Hepatic stellate cell (primary cell): ENCODE measurements at regions not wholly inside any gene's neighbourhood (a gene's known extent, or its start where the extent isn't known, plus 50 kb on each side); places are given as distances from the start of the nearest gene placed in this dataset.

ENCODE experiments used
- DNase-seq: peaks from one replicate; pipeline ENCODE4 v3.0.0; 2011; ENCODE audit warnings: low spot score

DNA sequence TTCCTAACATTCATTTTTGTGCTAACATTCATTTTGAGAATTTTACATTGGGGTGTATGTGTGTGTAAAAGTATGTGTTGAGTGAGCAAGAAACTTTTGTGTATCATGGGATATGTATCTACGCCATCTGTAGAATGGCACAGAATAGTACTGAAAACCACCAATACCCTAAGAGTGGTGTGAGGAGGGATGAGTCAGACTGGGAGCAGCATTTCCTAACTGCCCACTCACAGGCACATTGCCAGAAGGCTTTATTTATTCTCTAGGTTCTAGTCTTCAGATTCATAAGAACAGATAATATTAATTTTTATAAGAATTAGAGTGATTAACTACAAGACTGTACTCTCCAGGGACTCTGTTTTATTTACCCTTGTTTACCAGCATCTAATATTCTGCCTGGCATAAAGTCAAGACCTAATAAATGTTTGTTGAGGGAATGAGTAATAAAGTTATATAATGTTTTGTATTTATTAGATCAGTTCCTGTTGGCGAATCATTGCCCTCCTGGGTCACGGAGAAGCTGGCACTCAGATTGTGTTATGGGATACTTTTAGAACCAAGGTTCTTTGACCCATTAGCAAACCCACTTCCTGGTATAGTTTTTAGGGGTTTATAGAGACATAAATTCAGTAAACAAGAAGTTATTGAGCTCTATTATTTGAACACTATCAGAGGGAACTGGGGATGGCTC lies 159.1 kb upstream of the PPP2R2B start:
- DNase-seq, result no peak

DNA sequence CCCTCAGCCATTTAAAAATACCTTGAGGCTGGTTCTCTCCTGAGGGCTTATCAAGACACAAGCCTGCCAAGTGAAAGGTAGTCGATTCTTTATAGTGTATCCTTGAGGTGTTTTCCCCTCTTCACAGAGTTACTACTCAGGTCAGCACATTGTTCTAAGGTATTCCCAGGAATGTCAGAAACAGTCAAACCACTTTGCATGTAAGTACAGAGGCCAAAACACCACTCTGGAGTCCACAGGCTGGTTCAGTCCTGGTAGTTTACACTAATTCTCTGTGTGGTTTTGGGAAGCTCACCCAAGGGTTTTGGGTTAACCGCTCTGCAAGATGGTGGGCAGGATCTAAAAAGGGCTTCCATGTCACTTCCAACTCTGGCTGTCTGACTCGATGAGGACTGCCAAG lies 162.3 kb upstream of the PPP2R2B start:
- no peak for DNase-seq

DNA sequence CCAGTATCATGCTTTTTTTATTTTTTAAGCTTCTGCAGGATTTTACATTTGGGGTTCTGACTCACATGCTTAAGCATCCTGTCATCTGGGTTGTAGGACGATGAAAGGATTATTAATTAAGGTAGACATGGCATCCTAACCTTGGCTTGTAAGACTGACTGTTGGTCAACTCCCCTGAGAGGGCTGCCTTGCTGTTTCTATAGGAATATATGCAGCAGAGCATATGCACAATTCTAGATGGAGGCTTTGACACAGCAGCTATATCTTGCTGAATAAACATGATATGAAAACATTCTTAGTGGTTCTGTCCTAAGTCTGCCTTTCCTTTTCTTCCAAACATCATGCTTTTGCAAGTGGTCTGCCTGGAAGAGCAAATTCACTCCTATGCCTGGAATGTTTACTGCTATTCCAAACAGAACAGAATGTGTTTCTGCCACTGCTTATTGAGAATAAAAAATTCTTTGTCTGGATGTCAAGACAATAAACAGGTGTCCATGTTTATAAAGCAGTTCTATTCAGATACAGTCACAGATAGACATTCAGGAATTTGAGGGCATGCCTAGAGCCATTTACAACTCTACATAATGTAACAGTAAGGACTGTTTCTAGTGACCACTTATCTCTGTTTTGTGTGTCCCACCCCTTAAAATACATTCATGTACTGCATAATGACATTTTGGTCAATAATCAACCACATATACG lies 166.2 kb upstream of the PPP2R2B start:
- no peak for DNase-seq

DNA sequence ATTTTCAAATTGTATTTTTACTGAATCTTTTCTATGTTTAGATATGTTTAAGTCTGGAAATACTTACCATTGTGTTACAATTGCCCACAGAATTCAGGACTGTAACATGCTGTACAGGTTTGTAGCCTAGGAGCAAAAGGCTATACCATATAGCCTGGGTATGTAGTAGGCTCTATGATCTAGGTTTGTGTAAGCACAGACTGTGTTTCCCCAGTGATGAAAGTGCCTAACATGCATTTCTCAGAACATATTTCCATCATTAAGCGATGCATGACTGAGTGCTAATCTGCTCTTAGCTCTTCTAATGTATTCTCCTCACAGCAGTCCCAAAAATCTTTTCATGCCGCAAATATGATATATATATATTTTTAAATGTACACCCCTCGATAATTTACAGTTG lies 166.7 kb upstream of the PPP2R2B start:
- no peak for DNase-seq

DNA sequence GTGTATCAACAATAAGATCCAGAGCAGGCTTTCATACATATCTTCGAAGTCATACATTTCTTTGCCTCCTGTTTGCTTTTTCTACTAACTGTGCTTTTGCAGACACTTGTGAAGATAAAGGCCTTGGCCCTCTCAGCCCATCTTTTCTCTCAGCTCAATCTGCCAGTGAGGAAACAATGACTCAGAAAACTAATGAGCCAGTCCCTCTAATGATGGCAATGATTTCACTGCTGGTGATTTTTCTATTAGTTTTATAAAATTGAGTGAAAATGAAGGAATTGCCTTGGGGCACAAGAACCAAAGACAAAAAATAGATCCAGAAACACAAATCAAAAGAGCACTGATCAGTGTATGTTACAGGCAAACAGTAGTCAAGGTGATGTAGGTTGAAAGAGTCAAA lies 167.7 kb upstream of the PPP2R2B start:
- DNase-seq, result no peak

DNA sequence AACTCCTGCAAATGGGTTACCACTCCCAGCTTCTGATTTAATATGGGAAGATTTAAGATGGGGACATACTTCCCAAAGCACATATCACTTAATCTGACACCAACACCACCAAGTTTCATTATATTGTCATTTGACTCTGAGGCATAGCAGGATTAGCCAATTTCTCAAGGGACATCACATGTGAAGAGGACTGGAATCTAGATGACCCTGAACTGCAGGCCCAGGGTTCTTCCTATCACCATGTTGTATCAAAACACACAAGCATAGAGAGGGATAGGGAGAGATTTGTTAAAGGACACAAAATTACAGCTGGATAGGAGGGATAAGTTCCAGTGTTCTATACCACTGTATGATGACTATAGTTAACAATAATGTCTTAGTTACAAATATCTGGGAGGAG lies 168.3 kb upstream of the PPP2R2B start:
- no peak for DNase-seq

DNA sequence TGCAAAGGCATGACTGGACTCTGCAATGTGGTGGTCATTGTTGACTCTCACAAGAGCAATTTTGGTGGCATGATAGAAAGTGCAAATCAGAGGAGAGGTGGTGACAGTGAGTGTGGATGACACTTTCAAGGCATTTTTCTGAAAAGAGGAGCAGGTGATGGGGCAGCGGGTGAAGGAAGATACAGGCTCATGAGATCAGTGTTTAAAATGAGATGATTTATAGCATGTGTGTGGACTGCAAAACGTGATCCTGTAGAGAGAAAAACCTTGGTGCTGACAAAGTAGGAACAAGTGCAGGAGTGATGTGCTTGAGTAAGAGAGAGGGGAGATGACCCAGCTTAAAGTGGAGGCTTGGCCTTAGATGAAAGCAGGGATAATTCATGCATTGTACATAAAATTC lies 171.2 kb upstream of the PPP2R2B start:
- DNase-seq, result no peak

DNA sequence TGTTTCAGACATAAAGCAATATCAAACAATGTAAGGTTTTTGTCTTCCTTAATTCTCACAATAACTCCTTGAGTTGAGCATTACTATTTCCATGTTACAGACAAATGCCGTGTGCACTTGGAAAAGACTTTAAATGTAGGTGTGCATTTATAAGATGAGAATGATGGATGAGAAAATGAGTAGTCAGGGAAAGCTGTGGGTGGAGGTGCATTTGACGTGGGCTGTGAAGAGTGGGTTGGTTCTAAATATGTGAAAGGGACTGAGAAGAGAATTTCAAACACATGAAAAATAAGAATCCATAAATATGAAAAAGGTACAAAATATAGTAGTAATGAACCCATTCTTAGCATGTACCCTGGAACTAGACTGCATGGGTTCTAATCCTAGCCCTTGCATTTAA lies 171.6 kb upstream of the PPP2R2B start:
- DNase-seq, result no peak

DNA sequence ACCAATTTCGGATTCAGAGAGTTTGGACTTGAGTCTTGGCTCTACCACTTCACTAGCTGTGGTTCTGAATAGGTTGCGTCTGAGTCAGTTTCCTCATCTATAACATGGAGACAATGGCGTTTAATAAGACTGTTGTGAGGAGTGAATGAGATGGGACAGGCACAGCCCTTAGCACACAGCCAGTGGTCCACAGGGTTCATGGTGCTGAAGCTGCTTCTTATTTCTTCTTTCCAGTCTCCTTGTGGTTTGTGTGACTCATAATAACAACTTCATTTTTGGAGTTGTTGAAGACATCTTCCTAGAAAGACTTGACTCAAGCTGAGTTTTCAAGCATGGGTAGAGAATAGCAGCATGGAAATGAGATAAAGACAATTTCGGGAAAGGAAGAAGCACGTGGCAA lies 172.6 kb upstream of the PPP2R2B start:
- no peak for DNase-seq

DNA sequence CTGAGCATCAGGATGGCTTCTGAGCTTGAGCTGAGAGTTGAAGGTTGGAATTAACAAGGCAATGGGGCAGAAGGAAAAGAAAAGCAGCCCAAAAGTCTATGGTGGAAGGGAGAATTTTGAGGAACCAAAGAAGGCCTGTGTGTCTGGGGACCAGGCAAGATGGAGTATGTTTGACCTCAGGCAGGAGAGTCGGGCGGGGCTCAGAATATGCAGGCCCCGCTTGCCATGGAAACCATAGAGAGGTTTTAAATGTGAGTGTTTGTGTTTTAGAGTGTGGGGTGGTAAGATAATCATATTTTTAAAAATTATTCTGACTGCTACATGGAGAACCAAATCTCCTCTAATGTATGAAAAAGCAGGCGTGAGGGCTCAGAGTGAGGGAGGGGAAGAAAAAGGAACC lies 174.0 kb upstream of the PPP2R2B start:
- no peak for DNase-seq

DNA sequence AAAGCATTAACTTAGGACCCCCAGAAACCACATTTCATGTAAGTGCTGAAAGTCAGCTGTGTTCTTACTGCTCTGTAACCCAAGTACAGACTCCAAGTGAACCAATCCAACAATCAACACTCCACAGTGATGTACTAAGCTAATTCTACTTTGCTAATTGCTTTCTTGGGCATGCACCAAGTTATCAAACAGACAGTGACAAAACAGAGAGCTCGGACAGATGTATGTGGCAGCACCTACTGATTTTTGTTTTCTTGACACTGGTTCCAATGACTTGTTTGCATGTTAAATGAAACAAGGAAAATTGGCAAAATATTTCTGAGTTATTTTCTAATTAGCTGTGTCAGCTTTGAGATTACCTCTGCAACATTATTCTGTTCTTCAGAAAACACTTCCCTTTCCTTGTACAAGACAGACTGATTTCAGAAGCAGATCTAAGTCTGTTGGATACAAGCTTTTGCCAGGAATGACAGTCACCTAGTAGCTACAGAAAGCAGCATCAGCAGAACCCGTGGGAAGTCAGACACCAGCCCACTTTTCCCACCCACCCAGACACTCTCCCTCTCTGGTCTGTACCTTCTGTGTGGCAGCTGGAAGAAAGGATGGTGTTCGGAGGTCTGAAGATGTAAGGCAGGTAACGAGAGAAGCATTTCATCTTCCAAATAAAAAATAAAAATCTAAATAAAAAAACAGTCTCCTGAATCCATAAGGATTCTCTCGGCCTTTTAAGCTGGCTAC lies 176.7 kb upstream of the PPP2R2B start:
- DNase-seq, result no peak

DNA sequence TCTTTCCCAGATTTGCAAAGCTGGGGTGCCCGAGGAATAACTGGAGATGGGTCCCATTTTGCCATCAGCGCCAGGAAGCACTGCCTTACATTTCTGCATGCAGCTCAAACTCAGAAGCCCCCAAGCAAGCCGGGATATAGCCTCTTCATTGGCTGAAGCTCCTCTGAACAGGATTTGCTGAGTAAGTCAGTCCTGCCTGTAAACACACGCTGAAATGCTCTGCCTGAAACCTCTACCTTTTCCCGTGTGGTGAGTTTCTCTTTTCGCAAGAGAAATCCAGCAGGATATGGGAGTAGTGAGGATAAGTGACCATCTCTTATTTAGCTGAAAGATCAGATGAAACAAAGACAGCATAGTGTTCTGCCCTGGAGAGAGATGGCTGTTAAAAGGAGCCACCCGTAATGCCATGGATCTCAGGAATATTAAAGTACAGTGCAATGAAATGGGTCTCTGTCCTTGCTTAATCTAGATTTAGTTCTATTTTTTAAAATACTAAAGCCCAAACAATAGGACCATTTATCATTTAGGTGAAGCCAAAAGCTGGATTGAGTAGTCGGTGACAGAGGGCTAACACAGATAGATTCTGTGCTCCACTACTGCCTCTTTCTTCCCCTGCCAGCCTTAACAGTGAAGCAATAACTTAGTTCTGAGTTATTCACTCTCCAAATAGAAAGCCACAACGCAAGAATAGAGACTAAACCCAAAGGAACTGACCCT lies 177.5 kb upstream of the PPP2R2B start:
- DNase-seq, result no peak

DNA sequence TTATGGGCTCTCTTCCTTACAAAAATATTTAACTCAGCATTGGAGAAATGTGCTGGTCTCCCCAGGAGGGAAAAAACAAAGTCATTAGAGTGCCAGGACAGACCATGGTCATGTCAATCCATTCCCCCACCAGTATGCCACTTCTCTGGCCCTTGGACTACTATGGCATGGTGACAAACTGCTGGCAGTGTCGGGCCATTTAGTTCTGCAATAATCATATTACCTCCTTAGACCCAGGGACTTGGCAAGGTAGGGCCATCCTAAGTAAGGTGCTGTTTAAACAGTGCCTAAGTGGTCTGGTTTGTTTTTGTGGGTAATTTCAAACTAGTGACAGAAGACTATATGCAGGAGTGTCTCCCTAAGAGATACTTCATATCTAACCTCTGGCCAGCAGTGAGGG lies 177.8 kb upstream of the STK32A start:
- no peak for DNase-seq

DNA sequence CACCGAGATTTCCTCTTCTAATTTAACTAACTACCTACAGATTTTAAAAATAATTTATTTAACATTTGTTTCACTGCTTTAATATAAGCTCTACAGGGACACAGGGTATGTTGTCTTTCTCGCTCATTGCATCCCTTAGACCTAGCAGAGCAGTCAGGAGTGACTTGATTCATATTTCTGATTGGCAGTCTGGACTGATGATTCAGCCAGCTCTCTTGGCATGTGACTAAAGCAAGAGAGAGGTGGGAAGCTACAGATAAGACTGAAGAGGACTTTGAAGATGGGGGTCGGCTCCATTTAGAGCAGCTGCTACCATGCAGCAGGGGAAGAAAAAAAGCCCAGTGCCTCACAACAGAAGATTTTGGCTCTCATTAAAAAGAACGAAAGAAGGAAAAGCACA lies 173.4 kb upstream of the STK32A start:
- DNase-seq, result no peak

DNA sequence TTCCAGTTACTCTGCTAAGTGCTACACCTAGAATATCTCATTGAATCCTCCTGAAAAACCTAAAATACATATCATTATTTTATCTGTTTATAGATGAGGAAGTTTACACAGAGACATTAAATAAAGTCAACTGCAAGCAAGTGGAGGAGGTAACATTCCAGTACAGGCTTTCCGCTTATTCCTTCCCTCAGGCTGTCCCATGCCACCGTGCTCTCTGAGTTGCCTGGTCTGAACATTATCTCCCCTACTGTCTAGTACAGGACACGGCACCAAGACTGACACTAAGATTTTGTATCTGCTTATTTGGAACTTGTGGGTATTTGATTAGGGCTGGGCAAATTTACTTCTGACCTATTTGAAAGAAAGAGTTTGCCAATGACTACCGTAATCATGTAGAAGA lies 172.4 kb upstream of the STK32A start:
- no peak for DNase-seq

DNA sequence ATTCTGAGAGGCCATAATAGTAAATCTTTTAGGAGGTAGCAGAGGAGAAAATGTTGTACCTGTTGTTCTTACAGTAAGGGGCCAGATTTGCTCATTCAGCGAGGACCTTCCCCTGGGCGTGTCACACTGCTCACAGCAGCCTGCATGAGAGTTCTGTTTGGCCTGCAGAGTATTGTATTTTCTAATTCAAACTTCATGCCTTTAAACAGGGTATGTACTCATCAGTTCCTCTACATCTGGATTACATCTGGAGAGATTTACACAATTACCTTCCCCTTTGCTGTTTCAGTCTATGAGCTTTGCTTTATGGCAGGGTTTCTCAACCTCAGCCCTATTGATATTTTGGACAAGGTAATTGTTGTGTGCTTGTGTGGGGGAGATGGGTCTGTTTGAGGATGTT lies 170.9 kb upstream of the STK32A start:
- no peak for DNase-seq

DNA sequence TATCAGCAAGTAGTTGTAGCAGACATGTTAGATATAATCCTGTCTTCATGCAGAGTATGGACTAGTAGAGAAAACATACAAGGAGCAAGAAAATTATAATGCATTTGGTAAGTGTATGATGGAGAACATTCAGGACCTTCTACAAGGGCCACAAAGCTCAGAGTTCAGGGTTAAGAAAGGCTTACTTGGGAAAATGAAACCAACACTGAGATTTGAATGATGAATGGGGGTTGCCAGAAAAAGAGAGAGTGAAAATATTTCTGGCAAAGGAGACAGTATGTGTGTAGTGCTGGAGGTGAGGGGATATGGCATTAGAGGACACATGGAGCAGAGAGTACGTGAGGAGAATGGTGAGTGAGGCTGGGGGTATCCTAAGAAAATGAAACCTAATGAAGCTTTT lies 169.8 kb upstream of the STK32A start:
- DNase-seq, result no peak

DNA sequence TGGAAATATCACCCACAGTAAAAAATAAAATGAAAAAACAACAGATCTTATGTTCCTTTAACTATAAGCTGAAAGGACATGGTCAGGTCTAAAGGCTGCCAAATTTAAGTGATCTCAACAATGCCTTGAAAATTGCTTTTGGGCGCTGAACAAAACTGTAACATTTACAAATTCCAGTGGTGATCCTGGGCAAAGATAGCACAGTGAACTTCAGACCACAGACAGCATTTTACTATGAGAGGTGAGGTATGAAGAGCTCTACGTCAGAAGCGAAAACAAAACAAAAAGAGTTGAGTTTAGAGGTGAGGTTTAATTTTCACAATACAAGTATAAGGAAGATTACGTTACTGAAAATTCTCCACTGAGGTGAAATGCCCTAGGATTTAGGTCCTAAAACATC lies 165.8 kb upstream of the STK32A start:
- no peak for DNase-seq

DNA sequence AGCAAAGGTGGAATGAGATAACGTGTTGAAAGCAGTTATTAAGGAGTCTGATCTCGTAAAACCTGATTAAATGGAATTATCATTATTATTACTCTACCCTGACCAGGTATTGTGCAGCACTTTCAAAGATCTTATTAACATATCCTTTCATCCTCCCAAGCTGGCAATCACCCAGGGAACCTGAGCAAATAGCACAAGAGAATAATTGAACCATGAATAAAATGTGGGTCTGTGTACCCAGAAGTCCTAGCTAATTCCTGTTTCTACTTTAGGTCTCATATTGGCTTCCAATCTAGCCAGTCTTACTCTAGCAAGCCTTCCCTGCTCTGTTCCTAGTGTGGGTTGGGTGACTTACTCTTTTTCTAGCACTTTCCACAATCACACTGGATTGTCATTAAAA lies 162.2 kb upstream of the STK32A start:
- DNase-seq, result no peak

DNA sequence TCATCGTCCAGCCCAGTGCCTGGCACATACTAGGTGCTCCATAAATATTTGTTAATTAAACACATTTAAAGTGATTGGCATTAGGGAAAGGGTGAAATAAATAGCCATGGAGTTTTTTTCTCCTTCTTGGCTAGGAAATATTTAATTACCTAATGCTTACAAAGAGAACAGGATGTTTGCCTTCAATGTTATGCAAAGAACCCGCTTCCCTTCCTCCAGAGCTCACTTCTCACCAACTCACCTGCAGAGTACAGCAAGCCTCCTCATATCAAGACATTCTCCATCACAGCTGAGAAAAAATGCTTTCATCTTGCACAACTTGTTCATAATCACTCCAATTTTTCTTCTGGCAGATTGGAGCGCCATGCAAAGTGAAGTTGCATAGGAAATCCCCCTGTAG lies 161.7 kb upstream of the STK32A start:
- no peak for DNase-seq

DNA sequence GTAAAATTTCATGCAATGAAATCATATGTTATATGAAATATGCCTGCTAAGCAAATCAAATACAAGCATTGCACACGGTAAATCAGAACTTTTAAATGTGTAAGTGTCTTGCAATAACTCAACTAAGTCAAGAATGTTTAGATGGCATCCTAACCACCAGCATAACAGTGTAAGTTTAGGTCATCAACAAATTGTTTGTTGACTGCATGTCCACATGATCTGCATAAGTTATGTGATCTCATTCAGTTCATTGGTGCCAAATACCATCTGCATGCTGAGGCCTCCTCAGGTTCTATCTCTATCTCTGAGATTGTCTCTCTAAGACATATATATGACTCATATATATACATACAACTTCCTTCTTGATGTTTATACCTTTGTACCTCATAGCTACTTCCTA lies 159.6 kb upstream of the STK32A start:
- DNase-seq, result no peak

DNA sequence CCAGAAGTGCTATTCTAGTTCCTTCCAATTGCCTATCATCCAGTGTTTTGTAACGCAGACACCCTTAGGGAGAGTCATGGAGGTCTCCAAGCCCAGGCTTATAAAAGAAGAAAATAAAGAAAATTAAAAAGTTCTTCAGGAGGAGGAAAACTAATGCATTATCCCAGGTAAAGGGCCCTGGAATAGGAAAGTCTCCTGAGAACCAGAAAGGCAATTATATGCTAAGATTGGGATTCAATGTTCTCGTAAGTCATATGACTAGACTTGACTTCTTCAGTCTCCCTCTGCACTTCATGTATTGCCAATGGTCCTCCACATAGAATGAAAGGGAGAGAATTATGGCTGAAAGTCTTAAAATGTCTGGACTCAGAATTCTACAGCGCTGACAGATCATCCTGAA lies 154.4 kb upstream of the STK32A start:
- no peak for DNase-seq

DNA sequence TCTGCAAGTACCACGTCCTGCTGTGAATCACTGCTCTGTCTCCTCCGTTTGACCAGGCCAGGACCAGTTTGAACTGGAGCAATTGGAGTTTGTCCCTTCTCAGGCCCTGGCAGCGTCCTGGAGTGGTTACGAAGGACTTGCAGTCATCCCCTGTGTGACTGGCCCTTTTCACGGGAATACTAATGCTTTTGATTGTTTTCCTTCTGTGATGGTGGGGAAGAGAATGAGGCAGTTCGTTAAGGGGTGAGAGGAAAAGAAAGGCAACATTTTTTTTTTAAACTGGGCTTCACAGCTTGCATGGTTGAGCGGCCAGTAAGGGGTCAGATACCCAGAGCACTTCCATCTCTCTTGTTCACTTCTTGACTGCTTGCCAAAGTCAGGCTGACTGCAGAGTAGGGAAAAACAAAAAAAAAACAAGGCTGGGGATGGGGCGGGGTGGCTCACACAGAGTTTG lies 153.5 kb upstream of the STK32A start:
- no peak for DNase-seq
